Loucy (cell line): ENCODE measurements at regions not wholly inside any gene's neighbourhood (a gene's known extent, or its start where the extent isn't known, plus 50 kb on each side); places are given as distances from the start of the nearest gene placed in this dataset.

ENCODE experiments used
- CTCF ChIP-seq: fragments of 200-600 bp; sonication (generic); conservative IDR thresholded peaks from 2 replicates; pipeline ENCODE4 v1.5.1; 2014; ENCODE audit warnings: mild to moderate bottlenecking, antibody characterized with exemption, low read length
- EZH2phosphoT487 ChIP-seq: fragments of 200-600 bp; IDR thresholded peaks from 2 replicates; pipeline ENCODE4 v1.6.1; 2018; ENCODE audit warnings: antibody characterized with exemption, mild to moderate bottlenecking, moderate library complexity, borderline replicate concordance

DNA sequence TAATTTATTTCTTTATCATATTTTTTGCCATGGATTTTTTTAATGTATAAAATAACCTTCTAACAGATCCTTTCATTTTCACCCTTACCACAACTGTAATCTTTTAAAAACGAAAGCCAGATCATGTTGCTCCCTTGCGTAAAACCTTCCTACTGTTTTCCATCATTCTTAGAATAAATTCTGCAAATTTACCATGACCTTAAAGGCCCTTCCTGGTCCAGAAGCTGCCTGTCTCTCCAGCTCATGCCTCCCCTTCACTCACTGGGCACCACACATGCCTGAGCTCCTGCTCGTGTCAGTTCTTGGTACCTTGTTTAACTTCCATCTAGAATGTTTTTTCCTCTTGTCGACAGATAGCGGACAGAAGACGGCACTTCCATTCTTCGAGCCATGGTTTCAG, 245.0 kb upstream of the CDH5 start:
- TF ChIP-seq CTCF (no peak), EZH2phosphoT487 (no peak)
